ENCODE measurements at regions not wholly inside any gene's neighbourhood (a gene's known extent, or its start where the extent isn't known, plus 50 kb on each side); places are given as distances from the start of the nearest gene placed in this dataset.

GRCh38 chr20:52494244-52494643, 302.7 kb upstream of the ZFP64 start:
- 0% methylated on average over 11 of the region's 13 CpGs for WGBS (ENCODE audit: insufficient coverage)
- H3K4me1 ChIP-seq (ENCODE audit: control extremely low read depth in 1 of 4, control insufficient read depth in 4 of 4, insufficient read depth in 4 of 4, low read length in 3 of 4) = peaks cover 9 to 21% (median 15%) of the 10 kb centered on the region in 4 experiments
- CTCF ChIA-PET = interaction anchor here (2.2 kb wide), 1 partner anchor 11 kb away, joined by 9 read pairs; no protein-coding TSS in a partner anchor

GRCh38 chr20:52493171-52493721, 301.7 kb upstream of the ZFP64 start:
- no peaks in the 10 kb centered on the region for H3K27me3 ChIP-seq (replicated peaks in 2 of 5; ENCODE audit: control insufficient read depth in 4 of 5, insufficient read depth in 5 of 5, low read length in 4 of 5)
- H3K4me3 ChIP-seq (ENCODE audit: control insufficient read depth in 1 of 7, extremely low read depth in 1 of 7, insufficient read depth in 4 of 7, low read depth in 2 of 7, low read length in 6 of 7) = peak overlapping the region in 5 of 7 experiments; percentile 25 to 48 (median 41)
- 0% methylated on average over 2 of the region's 9 CpGs for WGBS (ENCODE audit: insufficient coverage)
- CTCF ChIA-PET = interaction anchor here (0.6 to 2.2 kb wide), 2 partner anchors 10 to 1218 kb away, joined by 4 to 9 read pairs; no protein-coding TSS in a partner anchor
- H3K36me3 ChIP-seq (ENCODE audit: control insufficient read depth in 4 of 4, insufficient read depth in 4 of 4, low read length in 3 of 4) = no peaks in the 10 kb centered on the region
- H3K4me1 ChIP-seq (ENCODE audit: control extremely low read depth in 1 of 4, control insufficient read depth in 4 of 4, insufficient read depth in 4 of 4, low read length in 3 of 4) = peaks cover 9 to 21% (median 15%) of the 10 kb centered on the region in 4 experiments
- no peaks in the 10 kb centered on the region for H3K9me3 ChIP-seq (ENCODE audit: control extremely low read depth in 1 of 5, control insufficient read depth in 4 of 5, insufficient read depth in 2 of 5, low read depth in 1 of 5, low read length in 4 of 5)
- peak; percentile 36 to 74 (median 62) for DNase-seq
- POLR2A ChIA-PET = no interaction called here
- H3K27ac ChIP-seq (ENCODE audit: insufficient read depth in 1 of 2, low read depth in 1 of 2, low read length in 2 of 2, poor library complexity in 1 of 2, severe bottlenecking in 2 of 2) = peak overlapping the region in 1 of 2 experiments; percentile 4

More at GRCh38 chr20:52494244-52494643, 302.7 kb upstream of the ZFP64 start:
- DNase-seq = peak; percentile 64 to 91 (median 80)
- no peaks in the 10 kb centered on the region for H3K27me3 ChIP-seq (replicated peaks in 2 of 5; ENCODE audit: control insufficient read depth in 4 of 5, insufficient read depth in 5 of 5, low read length in 4 of 5)
- POLR2A ChIA-PET = no interaction called here
- peak overlapping the region in 3 of 7 experiments; percentile 9 to 48 (median 13) for H3K4me3 ChIP-seq (ENCODE audit: control insufficient read depth in 1 of 7, extremely low read depth in 1 of 7, insufficient read depth in 4 of 7, low read depth in 2 of 7, low read length in 6 of 7)
- no peaks in the 10 kb centered on the region for H3K9me3 ChIP-seq (ENCODE audit: control extremely low read depth in 1 of 5, control insufficient read depth in 4 of 5, insufficient read depth in 2 of 5, low read depth in 1 of 5, low read length in 4 of 5)
- no peak overlapping the region for H3K27ac ChIP-seq (ENCODE audit: insufficient read depth in 1 of 2, low read depth in 1 of 2, low read length in 2 of 2, poor library complexity in 1 of 2, severe bottlenecking in 2 of 2)
- H3K36me3 ChIP-seq (ENCODE audit: control insufficient read depth in 4 of 4, insufficient read depth in 4 of 4, low read length in 3 of 4) = no peaks in the 10 kb centered on the region

- H3K4me3 ChIP-seq (ENCODE audit: control insufficient read depth in 1 of 7, extremely low read depth in 1 of 7, insufficient read depth in 4 of 7, low read depth in 2 of 7, low read length in 6 of 7) = no peak overlapping the region
- H3K27ac ChIP-seq (ENCODE audit: insufficient read depth in 1 of 2, low read depth in 1 of 2, low read length in 2 of 2, poor library complexity in 1 of 2, severe bottlenecking in 2 of 2) = no peak overlapping the region
- H3K9me3 ChIP-seq (ENCODE audit: control extremely low read depth in 1 of 5, control insufficient read depth in 4 of 5, insufficient read depth in 2 of 5, low read depth in 1 of 5, low read length in 4 of 5) = no peaks in the 10 kb centered on the region
- ChIA-PET POLR2A (no interaction called here), CTCF (no interaction called here)
- no peaks in the 10 kb centered on the region for H3K36me3 ChIP-seq (ENCODE audit: control insufficient read depth in 4 of 4, insufficient read depth in 4 of 4, low read length in 3 of 4)
- H3K27me3 ChIP-seq (replicated peaks in 2 of 5; ENCODE audit: control insufficient read depth in 4 of 5, insufficient read depth in 5 of 5, low read length in 4 of 5) = no peaks in the 10 kb centered on the region
- 100% methylated on average over 2 of the region's 10 CpGs for WGBS (ENCODE audit: insufficient coverage)
- peaks cover 9 to 21% (median 15%) of the 10 kb centered on the region in 4 experiments for H3K4me1 ChIP-seq (ENCODE audit: control extremely low read depth in 1 of 4, control insufficient read depth in 4 of 4, insufficient read depth in 4 of 4, low read length in 3 of 4)
- DNase-seq = no peak
Measured at GRCh38 chr20:52490711-52491430, 299.3 kb upstream of the ZFP64 start.

- Histone ChIP-seq H3K4me3 (ENCODE audit: control insufficient read depth in 1 of 7, extremely low read depth in 1 of 7, insufficient read depth in 4 of 7, low read depth in 2 of 7, low read length in 6 of 7) (no peak overlapping the region), H3K27me3 (replicated peaks in 2 of 5; ENCODE audit: control insufficient read depth in 4 of 5, insufficient read depth in 5 of 5, low read length in 4 of 5) (no peaks in the 10 kb centered on the region), H3K27ac (ENCODE audit: insufficient read depth in 1 of 2, low read depth in 1 of 2, low read length in 2 of 2, poor library complexity in 1 of 2, severe bottlenecking in 2 of 2) (no peak overlapping the region), H3K4me1 (ENCODE audit: control extremely low read depth in 1 of 4, control insufficient read depth in 4 of 4, insufficient read depth in 4 of 4, low read length in 3 of 4) (no peaks in the 10 kb centered on the region), H3K36me3 (ENCODE audit: control insufficient read depth in 4 of 4, insufficient read depth in 4 of 4, low read length in 3 of 4) (no peaks in the 10 kb centered on the region), H3K9me3 (ENCODE audit: control extremely low read depth in 1 of 5, control insufficient read depth in 4 of 5, insufficient read depth in 2 of 5, low read depth in 1 of 5, low read length in 4 of 5) (no peaks in the 10 kb centered on the region)
- ChIA-PET POLR2A (no interaction called here), CTCF (interaction anchor here (0.5 to 2.2 kb wide), 3 partner anchors 9 to 1063 kb away, joined by 3 to 9 read pairs (median 4); no protein-coding TSS in a partner anchor)
- no peak for DNase-seq
- WGBS (ENCODE audit: insufficient coverage) = 100% methylated on average over 1 of the region's 2 CpGs
Measured at GRCh38 chr20:52484438-52484837, 292.9 kb upstream of the ZFP64 start.

- Histone ChIP-seq H3K9me3 (ENCODE audit: control extremely low read depth in 1 of 5, control insufficient read depth in 4 of 5, insufficient read depth in 2 of 5, low read depth in 1 of 5, low read length in 4 of 5) (no peaks in the 10 kb centered on the region), H3K27ac (ENCODE audit: insufficient read depth in 1 of 2, low read depth in 1 of 2, low read length in 2 of 2, poor library complexity in 1 of 2, severe bottlenecking in 2 of 2) (no peak overlapping the region), H3K4me1 (ENCODE audit: control extremely low read depth in 1 of 4, control insufficient read depth in 4 of 4, insufficient read depth in 4 of 4, low read length in 3 of 4) (no peaks in the 10 kb centered on the region), H3K27me3 (replicated peaks in 2 of 5; ENCODE audit: control insufficient read depth in 4 of 5, insufficient read depth in 5 of 5, low read length in 4 of 5) (no peaks in the 10 kb centered on the region), H3K4me3 (ENCODE audit: control insufficient read depth in 1 of 7, extremely low read depth in 1 of 7, insufficient read depth in 4 of 7, low read depth in 2 of 7, low read length in 6 of 7) (no peak overlapping the region), H3K36me3 (ENCODE audit: control insufficient read depth in 4 of 4, insufficient read depth in 4 of 4, low read length in 3 of 4) (no peaks in the 10 kb centered on the region)
- no peak for DNase-seq
- no CpG with 5 or more reads among the region's 1 CpG for WGBS (ENCODE audit: insufficient coverage)
- ChIA-PET CTCF (interaction anchor here (2.2 kb wide), 1 partner anchor 10 kb away, joined by 9 read pairs; no protein-coding TSS in a partner anchor), POLR2A (no interaction called here)
Measured at GRCh38 chr20:52483382-52483781, 291.8 kb upstream of the ZFP64 start.

GRCh38 chr20:52482044-52482443, 290.5 kb upstream of the ZFP64 start:
- whole genome bisulfite sequencing (ENCODE audit: insufficient coverage) = 100% methylated on average over 1 of the region's 5 CpGs
- H3K9me3 ChIP-seq (ENCODE audit: control extremely low read depth in 1 of 5, control insufficient read depth in 4 of 5, insufficient read depth in 2 of 5, low read depth in 1 of 5, low read length in 4 of 5) = no peaks in the 10 kb centered on the region
- no peak overlapping the region for H3K27ac ChIP-seq (ENCODE audit: insufficient read depth in 1 of 2, low read depth in 1 of 2, low read length in 2 of 2, poor library complexity in 1 of 2, severe bottlenecking in 2 of 2)
- CTCF ChIA-PET = no interaction called here
- H3K36me3 ChIP-seq (ENCODE audit: control insufficient read depth in 4 of 4, insufficient read depth in 4 of 4, low read length in 3 of 4) = no peaks in the 10 kb centered on the region
- POLR2A ChIA-PET = no interaction called here
- H3K27me3 ChIP-seq (replicated peaks in 2 of 5; ENCODE audit: control insufficient read depth in 4 of 5, insufficient read depth in 5 of 5, low read length in 4 of 5) = no peaks in the 10 kb centered on the region
- H3K4me3 ChIP-seq (ENCODE audit: control insufficient read depth in 1 of 7, extremely low read depth in 1 of 7, insufficient read depth in 4 of 7, low read depth in 2 of 7, low read length in 6 of 7) = no peak overlapping the region
- DNase-seq = no peak
- no peaks in the 10 kb centered on the region for H3K4me1 ChIP-seq (ENCODE audit: control extremely low read depth in 1 of 4, control insufficient read depth in 4 of 4, insufficient read depth in 4 of 4, low read length in 3 of 4)

GRCh38 chr20:52481443-52481842, 289.9 kb upstream of the ZFP64 start:
- Histone ChIP-seq H3K4me3 (ENCODE audit: control insufficient read depth in 1 of 7, extremely low read depth in 1 of 7, insufficient read depth in 4 of 7, low read depth in 2 of 7, low read length in 6 of 7) (no peak overlapping the region), H3K9me3 (ENCODE audit: control extremely low read depth in 1 of 5, control insufficient read depth in 4 of 5, insufficient read depth in 2 of 5, low read depth in 1 of 5, low read length in 4 of 5) (no peaks in the 10 kb centered on the region), H3K27me3 (replicated peaks in 2 of 5; ENCODE audit: control insufficient read depth in 4 of 5, insufficient read depth in 5 of 5, low read length in 4 of 5) (no peaks in the 10 kb centered on the region), H3K27ac (ENCODE audit: insufficient read depth in 1 of 2, low read depth in 1 of 2, low read length in 2 of 2, poor library complexity in 1 of 2, severe bottlenecking in 2 of 2) (no peak overlapping the region), H3K4me1 (ENCODE audit: control extremely low read depth in 1 of 4, control insufficient read depth in 4 of 4, insufficient read depth in 4 of 4, low read length in 3 of 4) (no peaks in the 10 kb centered on the region), H3K36me3 (ENCODE audit: control insufficient read depth in 4 of 4, insufficient read depth in 4 of 4, low read length in 3 of 4) (no peaks in the 10 kb centered on the region)
- WGBS (ENCODE audit: insufficient coverage) = no CpG with 5 or more reads among the region's 3 CpGs
- ChIA-PET CTCF (no interaction called here), POLR2A (no interaction called here)
- no peak for DNase-seq
